HG03039 (cell line): ENCODE measurements at regions not wholly inside any gene's neighbourhood (a gene's known extent, or its start where the extent isn't known, plus 50 kb on each side); places are given as distances from the start of the nearest gene placed in this dataset.

Experiments
- ATAC-seq: cut with Tn5 transposase; IDR thresholded peaks from one replicate; pipeline ENCODE4 v1.9.1; 2021; ENCODE audit warnings: mild to moderate bottlenecking, moderate library complexity; ENCODE audit not compliant: unreplicated experiment

DNA sequence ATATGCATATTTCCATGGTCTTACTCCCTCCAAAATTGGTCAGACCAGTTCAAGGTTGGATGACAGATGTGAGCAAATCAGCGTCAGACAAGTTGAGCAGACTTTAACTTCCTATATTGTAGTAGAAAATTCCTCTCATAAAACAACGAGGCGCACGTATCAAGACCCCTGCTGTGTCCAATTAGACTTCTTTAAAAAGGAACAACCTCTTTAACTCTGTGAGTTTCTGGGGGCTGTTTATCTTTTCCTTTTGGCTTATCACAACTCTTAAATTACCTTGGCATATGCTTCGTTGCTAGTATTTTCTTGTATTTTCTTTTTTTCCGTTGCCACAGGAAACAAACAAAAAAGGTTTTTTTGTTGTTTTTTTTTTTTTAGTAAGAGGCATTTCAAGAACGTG, 398.2 kb upstream of the WWC1 start:
- no peak for ATAC-seq

DNA sequence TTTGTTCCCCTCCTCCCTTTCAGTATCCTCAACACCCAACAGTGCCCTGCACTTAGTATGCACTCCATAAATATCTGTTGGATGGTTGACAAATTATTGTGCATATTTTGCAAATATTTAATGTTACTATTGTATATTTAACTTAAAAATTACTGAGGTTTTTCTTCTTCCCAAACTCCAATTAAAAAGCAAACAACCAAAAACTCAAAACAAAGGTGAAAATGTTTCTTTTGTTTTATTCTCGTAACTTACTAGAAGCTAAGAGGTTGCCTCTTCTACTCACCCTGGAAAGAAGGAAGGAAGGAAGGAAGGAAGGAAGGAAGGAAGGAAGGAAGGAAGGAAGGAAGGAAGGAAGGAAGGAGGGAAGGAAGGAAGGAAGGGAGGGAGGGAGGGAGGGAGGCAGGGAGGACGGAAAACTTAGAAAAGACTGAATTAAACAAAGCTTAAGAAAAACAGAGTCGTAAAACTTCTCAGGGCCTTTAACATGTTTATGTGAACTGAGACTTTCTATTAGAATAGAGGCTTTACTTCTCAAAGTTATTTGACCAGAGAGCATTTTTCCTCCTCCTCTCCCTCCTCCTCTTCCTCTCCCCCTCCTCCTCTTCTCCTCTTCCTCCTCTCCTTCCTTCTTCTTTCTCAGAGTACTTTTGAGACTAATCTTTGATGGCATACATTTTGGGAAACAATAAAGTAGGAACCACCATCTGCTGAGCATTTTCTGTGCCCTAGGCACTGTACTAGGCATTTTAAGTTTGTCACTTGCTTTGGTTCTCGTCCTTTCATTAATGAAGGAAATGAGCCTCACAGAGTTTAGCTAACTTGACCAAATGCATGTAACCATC, 396.6 kb upstream of the WWC1 start:
- ATAC-seq = no peak

DNA sequence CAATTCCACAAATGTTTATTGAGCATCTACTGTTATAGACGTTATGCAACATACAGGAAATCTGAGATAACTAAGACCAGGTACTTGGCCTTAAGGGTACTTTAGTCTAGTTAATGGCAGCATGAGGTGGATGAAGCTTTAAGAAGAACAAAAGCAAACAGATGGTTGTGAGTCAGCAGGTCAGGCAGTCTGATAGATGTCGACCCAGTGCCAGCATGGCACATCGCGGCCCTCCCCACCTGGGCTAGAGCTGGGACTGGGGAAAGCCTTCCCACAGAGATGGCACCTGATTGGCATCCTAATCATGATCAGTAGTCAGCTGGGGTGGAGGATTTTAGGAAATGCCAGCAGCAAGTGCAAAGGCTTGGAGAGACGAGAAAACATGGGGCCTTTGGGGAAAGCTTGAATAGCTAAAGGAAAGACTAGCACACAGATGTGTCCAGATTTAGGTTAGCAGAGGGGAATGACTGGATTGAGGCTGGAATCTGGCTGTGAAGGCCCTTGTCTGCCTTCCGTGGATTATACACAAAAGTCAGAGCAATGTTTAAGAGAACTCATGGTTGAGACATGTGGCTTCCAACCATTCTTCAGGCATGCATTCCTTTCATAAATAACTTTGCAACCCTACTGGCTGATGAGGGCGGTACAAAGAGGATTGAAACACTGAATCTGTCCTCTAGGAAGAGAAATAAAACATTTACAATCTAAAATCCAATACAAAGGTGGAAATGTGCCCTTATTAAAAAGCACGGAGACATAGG, 395.4 kb upstream of the WWC1 start:
- no peak for ATAC-seq

DNA sequence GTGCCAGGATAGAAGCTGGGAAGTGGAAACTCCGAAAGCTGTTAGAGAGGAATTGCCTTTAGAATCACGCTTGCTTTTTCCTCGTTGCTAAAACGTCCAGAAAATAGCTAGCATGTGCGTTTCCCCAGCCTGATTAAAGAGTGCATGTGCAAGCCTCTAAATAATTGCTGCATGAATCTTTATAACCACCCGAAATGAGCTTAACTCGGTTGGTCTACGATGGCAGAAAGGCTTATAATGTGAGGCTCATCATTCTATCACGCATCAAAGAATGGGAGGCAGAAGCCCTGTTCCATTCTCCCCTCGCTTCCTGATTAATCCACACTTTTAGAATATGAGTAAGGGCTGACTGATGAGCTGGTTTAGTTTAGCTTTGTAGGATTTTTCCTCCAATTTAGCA, 394.6 kb upstream of the WWC1 start:
- no peak for ATAC-seq

DNA sequence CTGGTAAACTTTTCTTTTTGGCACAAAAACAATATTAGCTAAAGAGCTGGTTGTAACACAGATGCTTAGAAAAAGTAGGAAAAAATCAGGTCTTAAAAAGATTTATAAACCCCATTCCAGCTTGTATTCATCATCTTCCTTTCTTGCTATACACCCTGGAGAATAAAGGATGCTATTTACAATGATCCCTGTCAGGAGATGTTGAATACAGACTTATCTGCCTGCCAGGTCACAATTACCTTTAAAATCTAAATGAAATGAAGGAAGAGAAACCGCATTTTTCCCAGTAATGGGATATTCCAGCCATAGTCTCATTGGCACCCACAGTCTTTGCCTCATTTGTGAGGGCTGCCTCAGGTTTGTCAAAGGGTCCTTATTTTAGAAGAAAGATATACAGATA, 394.1 kb upstream of the WWC1 start:
- no peak for ATAC-seq

DNA sequence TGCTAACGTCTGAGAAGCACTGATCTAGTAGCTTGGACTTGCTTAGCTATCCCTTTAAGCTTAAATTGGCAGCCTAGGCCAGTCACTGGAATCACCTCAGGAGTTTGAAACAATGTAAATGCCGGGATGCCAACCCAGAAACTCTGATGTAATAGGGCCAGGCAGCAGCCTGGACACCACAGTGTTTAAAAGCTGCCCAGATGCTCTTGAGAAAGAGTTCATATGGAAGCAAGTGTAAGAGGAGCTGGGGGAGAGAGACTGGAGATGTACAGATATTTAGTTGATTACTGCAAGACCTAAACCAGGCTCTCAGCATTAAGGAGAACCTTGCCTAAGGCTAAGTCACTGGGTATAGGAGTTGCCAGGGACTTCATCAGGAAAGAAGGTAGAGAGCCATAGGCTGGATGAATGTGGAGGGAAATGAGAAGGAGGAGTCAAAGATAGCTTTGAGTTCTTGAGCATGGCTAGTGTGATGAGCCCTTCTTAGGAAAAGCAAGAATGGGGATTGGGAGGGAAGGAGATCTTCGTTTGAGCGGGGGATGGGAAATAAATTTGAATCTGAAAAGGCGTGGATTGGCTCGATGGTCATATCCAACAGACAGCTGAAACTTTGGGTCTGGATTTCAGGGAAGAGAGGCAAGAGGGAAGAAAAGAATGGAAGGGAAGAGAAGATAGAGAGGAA, 392.9 kb upstream of the WWC1 start:
- ATAC-seq = no peak

DNA sequence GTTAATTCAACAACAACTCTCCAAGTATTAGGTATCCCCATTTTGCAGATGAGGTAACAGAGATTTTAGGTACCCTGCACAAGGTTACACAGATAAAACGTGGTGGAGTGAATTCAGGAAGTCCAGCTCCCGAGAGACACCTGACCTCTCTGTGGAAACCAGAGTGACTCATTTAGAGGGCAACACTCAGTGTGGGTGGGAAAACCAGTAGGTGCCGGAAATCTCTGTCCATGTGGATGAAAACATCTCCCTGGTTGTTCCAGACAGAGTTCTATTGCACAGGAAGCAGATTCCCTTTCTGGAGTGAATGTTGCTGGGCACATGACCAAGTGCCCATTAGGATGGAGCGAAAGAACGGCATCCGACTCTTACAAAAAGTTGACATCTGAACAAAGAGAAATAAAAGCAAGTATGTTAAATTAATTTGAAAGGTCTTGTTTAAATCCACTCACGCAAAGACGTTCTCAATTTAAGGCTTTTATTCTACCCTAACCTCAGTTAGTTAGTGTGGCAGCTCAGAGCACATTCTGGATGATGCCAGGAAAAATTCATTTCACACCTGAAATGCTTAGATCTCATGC, 391.9 kb upstream of the WWC1 start:
- ATAC-seq = no peak

DNA sequence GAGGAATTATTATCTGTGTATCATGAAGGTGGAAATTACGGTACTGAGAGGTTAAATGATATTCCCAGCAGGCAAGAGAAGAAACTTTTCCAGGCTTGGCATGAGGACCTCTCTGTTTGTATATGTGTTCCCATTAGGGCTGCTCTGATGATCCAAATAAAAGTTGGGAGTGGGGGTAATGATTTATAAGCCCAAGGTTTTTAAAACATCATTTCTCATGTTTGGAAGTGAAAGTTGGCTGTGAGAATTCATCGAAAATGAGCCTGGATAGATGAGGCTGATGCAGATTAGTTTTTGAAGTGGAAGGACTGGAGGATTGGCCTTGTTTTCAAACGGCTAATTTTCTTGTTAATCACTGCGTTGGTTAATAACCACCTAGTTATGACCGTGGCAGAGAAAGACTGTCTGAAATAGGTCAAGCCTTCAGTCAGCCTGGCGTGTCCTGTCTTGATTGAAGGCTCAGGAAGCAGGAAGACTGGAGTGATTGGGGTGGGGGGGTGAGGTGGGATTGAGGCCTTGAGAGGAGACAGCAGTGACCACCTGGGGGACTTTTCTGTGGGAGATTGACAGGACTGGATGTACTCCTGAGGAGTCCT, 391.0 kb upstream of the WWC1 start:
- no peak for ATAC-seq

DNA sequence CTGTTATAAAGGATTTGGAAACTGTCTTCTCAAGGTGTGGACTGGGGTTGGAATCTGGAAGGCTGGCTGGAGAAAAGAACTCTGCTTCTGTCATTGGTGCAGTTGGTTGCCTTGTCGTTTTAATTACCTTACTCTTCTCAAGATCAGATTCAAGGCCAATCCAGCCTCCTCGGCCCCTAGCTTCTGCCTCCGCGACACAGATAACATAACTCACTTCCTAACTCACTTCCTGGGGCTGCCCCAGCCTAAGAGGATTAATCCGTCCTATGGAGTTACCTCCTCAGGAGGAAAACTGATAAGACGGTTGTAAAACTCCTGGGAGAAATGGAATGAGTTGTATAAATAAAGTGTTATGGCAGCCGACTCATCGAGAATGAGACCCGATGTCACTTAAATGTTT, 389.1 kb upstream of the WWC1 start:
- no peak for ATAC-seq

DNA sequence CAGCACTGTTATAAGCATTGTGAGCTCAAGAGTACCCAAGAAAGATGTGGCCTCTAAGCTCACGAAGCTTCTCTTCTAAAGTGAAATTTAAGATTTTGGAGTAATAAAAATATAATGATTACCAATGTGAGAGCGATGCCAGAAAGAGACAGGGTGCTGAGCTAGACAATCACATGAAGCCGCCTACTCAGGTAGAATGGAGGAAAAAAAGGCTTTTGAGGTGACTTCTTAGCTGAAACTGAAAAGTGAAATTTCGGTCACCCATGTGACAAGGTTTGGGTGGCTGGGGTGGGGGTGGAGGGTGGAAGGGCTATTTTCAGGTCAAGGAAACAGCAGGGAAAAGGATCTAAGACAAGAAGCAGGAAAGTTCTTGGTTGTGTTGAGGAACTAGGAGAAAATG, 388.2 kb upstream of the WWC1 start:
- no peak for ATAC-seq

DNA sequence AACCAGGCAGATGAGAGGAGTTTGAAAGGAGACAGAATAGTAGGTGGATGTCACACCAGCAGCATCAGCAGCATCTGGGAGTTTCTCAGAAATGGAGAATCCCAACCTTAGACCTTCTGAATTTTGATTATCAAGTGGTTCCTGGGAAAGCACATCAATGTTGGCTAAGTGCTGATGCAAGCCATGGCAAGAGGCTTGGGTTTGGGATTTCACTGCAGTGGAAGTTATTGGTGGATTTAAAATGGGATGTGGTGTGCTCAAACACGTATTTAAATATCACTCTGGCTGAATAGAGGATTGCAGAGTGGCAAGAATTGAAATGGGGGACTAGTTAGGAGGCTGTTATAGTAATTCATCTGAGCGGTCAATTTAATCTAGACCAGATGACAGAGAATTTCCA, 387.8 kb upstream of the WWC1 start:
- no peak for ATAC-seq

DNA sequence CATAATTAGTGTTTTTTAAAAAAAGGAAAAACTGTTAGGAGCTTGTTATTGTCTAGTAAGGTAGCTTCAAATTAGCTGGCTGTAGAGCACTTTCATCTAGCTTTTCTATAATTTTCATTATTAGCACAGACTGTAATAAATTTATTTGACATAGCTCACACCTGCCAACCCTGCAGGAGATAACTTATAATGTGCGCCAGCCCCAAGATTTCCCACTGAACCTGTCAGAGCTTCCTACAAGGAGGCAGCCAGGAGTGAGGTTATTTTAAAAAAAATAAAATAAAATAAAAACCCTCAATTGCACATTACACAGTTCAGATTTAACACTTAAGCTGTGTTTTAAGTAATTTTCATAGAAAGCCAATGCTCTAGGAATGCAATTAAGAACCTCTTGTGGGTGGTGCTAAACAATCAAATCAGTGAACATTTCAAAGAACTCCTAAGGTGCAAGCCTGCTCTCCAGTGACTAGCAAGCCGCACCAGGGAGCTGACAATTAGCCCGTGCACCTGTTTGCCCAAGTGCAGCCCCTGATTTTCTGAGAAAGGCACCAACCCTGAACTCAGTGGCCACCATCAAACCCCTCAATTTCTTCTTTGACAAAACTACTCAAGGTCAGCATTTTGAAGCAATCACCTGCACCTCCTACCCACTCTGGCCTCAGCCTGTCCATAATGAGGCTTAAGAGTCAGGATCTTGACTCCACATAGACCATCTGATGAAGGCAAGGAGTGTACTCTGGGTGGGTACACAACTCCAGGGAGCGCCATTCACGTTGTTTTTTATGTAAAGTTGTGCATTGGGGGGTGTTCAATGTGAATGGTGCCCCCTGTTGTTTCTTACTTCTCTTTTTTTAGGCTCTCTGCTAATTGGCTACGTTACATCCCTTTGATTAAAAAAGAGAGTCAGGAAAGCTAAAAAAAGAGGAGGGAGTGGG, 385.3 kb upstream of the WWC1 start:
- ATAC-seq = no peak

DNA sequence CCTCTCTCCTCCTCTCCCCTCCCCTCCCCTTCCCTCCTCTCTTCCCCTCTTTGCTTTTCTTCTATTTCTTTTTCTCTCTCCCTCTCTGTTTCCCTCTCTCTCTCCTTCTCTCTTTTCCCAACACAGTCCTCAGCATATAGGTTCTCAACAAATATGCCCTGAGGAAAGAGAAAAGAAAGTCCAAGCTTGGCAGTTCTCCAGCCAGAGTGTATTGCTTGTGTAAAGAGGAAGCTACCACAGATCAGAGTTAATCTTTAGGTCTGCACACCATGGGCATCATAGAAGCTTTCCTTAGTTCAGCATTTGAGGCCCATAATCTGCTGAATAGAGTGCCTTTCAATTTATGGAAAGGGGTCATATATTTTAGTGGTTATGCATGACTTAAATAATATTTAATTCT, 382.8 kb upstream of the WWC1 start:
- no peak for ATAC-seq

DNA sequence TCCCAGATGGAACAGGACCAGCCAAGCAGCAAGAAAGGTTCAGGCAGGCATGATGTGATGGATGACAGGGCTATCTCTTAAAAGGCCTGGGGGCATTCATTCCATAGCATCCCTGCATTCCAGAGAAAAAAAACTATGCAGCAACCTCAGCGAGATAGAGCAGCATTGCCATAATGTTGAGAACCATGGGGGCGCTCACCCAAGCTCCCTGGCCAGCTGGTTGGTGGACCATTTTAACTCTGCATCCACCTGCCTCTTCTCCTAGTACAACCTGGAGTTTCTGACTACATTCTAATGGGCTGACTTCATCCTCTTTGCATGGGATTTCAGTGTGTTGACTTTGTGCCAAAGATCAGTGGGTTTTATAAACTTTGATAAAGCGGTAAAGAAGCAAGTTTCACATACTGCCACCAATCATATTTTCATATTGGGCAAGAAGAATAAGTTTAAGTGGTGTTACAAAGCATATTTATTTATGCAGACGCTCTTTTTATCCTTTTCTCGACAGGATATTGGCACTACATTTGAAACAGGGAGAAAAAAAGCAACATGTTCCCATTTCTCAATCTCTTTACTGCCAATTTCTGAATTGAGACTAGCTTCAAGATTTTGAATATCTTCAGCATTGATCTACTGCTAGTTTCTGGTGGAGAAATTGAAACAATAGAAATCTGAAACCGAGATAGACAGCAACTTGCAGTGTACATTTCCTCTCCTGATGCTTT, 378.3 kb upstream of the WWC1 start:
- no peak for ATAC-seq

DNA sequence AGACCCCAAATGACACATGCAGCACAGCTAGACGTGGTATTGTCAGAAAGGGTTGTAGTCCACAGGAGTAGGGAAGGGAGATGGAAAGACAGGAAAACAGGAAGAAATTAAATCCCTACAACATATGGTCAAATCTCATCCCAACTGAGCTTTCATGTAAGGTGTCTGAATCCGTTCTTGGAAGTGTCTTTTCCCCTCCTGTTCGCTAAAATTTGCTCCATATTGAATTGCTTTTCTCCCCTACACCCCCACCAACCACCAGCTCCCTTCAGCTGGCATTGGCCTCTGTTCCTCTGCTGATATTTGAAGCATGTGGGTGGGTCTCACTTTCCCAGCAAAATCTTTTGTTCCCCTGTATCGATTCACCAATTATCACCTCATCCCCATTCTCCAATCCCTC, 376.2 kb upstream of the WWC1 start:
- ATAC-seq = no peak

DNA sequence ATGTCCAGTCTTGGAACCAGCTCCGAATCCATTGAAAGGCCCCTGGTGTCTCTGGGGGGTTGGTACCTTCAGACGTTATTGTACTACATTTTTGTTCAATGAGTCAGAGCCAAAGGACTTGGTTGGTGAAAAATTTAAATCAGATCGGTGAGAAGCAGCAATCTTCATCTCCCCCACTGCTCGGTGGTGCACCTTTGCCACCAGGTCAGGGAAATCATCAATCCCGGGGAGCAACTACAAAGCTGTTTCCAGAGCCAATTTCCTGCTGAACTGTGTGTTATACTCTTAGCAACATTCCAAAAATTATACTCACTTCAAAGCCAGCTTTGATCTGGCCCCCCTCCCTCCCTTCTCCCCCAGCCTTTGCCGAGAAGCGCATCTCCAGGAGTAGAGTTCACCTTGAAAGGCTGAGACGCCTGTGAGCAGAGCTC, 375.2 kb upstream of the WWC1 start:
- no peak for ATAC-seq

DNA sequence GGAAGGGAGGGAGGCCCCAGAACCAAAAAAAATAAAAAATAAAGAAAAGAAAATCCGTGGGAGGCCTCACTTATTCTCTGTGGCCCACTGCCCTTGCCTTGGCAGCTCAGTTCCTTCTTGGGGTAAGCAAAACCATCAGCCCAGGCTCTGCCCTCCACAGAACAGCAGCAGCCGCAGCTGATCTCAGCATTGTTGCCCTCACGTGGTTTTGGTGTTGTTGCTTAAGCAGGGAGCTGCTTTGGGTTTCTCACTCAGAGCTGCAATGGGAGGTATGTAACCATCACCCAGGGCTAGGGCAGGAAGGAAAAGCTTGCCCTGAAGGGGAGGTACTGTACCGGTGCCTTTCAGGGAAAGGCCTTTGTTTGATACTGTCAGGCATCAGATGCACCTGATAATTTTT, 374.7 kb upstream of the WWC1 start:
- ATAC-seq = no peak

DNA sequence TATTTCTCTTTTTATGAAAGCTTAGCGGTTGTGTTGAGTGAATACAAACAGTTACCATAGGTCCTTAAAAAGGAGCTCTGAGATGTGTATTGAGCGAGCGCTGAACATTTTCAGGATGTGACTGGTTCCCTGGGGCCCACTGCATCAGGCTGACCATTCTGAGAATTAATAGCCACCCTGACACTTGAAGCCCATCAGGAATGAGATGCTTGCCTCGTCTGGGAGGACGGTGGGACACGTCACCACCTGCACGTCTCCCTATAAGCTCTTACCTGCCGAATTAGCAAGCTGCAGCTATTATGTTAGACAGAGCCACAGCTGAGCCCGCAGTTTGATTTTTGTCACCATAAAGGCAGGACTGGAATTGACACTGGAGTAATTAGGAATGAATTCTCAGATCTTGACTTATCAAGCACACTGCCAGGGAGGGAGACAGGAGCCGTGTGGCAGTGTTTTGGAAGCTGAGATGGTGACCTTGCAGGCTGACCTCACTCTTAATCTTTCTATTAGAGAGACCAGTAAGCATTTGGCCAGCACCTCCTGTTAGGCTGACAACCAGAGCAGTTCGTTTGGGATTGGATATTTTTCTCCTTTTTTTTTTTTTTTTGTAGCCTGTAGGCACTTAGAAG, 373.1 kb upstream of the WWC1 start:
- ATAC-seq = no peak
